ENCODE measurements at regions not wholly inside any gene's neighbourhood (a gene's known extent, or its start where the extent isn't known, plus 50 kb on each side); places are given as distances from the start of the nearest gene placed in this dataset.

- TF ChIP-seq EZH2phosphoT487 (IDR thresholded peaks at IDR 0.05; ENCODE audit: low read depth) (no peak), CTCF (IDR thresholded peaks at IDR 0.05; ENCODE audit: low read depth, low read length) (no peak)
- H4K20me1 ChIP-seq (ENCODE audit: insufficient read depth, low read length): no peaks in the 10 kb centered on the region
Measured at GRCh38 chrY:15468091-15468490, 943.8 kb downstream of the NLGN4Y start.

GRCh38 chrY:15471371-15471770 lies 947.0 kb downstream of the NLGN4Y start:
- Histone ChIP-seq H4K20me1 (ENCODE audit: insufficient read depth, low read length) (no peaks in the 10 kb centered on the region), H3K9ac (ENCODE audit: low read length) (no peak overlapping the region), H3K27me3 (ENCODE audit: low read depth, low read length) (no peaks in the 10 kb centered on the region), H3K79me2 (ENCODE audit: low read length) (no peaks in the 10 kb centered on the region), H2AFZ (ENCODE audit: low read depth, low read length) (no peak overlapping the region), H3K4me1 (ENCODE audit: low read length) (peaks cover 2% of the 10 kb centered on the region), H3K36me3 (replicated peaks; ENCODE audit: low read depth, low read length) (no peaks in the 10 kb centered on the region), H3K27ac (ENCODE audit: low read length) (no peak overlapping the region), H3K4me3 (ENCODE audit: low read length) (no peak overlapping the region), H3K4me2 (ENCODE audit: low read length) (no peak overlapping the region), H3K9me3 (ENCODE audit: insufficient read depth, low read length) (no peaks in the 10 kb centered on the region)
- no peak for TF ChIP-seq EZH2phosphoT487 (IDR thresholded peaks at IDR 0.05; ENCODE audit: low read depth)
- no peak for TF ChIP-seq CTCF (IDR thresholded peaks at IDR 0.05; ENCODE audit: low read depth, low read length)

More at GRCh38 chrY:15468091-15468490, 943.8 kb downstream of the NLGN4Y start:
- Histone ChIP-seq H2AFZ (ENCODE audit: low read depth, low read length) (no peak overlapping the region), H3K9me3 (ENCODE audit: insufficient read depth, low read length) (no peaks in the 10 kb centered on the region), H3K79me2 (ENCODE audit: low read length) (no peaks in the 10 kb centered on the region), H3K9ac (ENCODE audit: low read length) (no peak overlapping the region), H3K4me2 (ENCODE audit: low read length) (no peak overlapping the region), H3K4me1 (ENCODE audit: low read length) (peaks cover 12% of the 10 kb centered on the region), H3K27me3 (ENCODE audit: low read depth, low read length) (no peaks in the 10 kb centered on the region), H3K27ac (ENCODE audit: low read length) (no peak overlapping the region), H3K4me3 (ENCODE audit: low read length) (no peak overlapping the region), H3K36me3 (replicated peaks; ENCODE audit: low read depth, low read length) (no peaks in the 10 kb centered on the region)

GRCh38 chrY:15478348-15478963 lies 954.1 kb downstream of the NLGN4Y start:
- no peaks in the 10 kb centered on the region for H3K4me1 ChIP-seq (ENCODE audit: low read length)
- no peaks in the 10 kb centered on the region for H3K9me3 ChIP-seq (ENCODE audit: insufficient read depth, low read length)
- no peak overlapping the region for H3K4me2 ChIP-seq (ENCODE audit: low read length)
- no peak overlapping the region for H2AFZ ChIP-seq (ENCODE audit: low read depth, low read length)
- H3K9ac ChIP-seq (ENCODE audit: low read length): no peak overlapping the region
- H3K36me3 ChIP-seq (replicated peaks; ENCODE audit: low read depth, low read length): no peaks in the 10 kb centered on the region
- no peaks in the 10 kb centered on the region for H4K20me1 ChIP-seq (ENCODE audit: insufficient read depth, low read length)
- no peak overlapping the region for H3K27ac ChIP-seq (ENCODE audit: low read length)
- no peaks in the 10 kb centered on the region for H3K79me2 ChIP-seq (ENCODE audit: low read length)
- no peak overlapping the region for H3K4me3 ChIP-seq (ENCODE audit: low read length)
- TF ChIP-seq EZH2phosphoT487 (IDR thresholded peaks at IDR 0.05; ENCODE audit: low read depth) (no peak), CTCF (IDR thresholded peaks at IDR 0.05; ENCODE audit: low read depth, low read length) (no peak)
- no peaks in the 10 kb centered on the region for H3K27me3 ChIP-seq (ENCODE audit: low read depth, low read length)

- Histone ChIP-seq H3K27me3 (ENCODE audit: low read depth, low read length) (no peaks in the 10 kb centered on the region), H3K4me3 (ENCODE audit: low read length) (no peak overlapping the region), H3K9me3 (ENCODE audit: insufficient read depth, low read length) (no peaks in the 10 kb centered on the region), H3K27ac (ENCODE audit: low read length) (no peak overlapping the region), H4K20me1 (ENCODE audit: insufficient read depth, low read length) (no peaks in the 10 kb centered on the region), H3K36me3 (replicated peaks; ENCODE audit: low read depth, low read length) (no peaks in the 10 kb centered on the region), H3K4me2 (ENCODE audit: low read length) (peak overlapping the region; percentile 26; the same call in 1 of the 2 replicates), H3K9ac (ENCODE audit: low read length) (no peak overlapping the region), H3K4me1 (ENCODE audit: low read length) (peaks cover 8% of the 10 kb centered on the region; the same call in 1 of the 2 replicates), H3K79me2 (ENCODE audit: low read length) (no peaks in the 10 kb centered on the region), H2AFZ (ENCODE audit: low read depth, low read length) (no peak overlapping the region)
- TF ChIP-seq EZH2phosphoT487 (IDR thresholded peaks at IDR 0.05; ENCODE audit: low read depth): no peak
- no peak for TF ChIP-seq CTCF (IDR thresholded peaks at IDR 0.05; ENCODE audit: low read depth, low read length)
Measured at GRCh38 chrY:15500536-15500935, 976.2 kb downstream of the NLGN4Y start.
